Stimulated activated CD4-positive, alpha-beta T cell treated with anti-CD3 and anti-CD28 coated beads, Interleukin-2, amount 100 ng/mL, for 24 hours (primary cell): ENCODE measurements at regions not wholly inside any gene's neighbourhood (a gene's known extent, or its start where the extent isn't known, plus 50 kb on each side); places are given as distances from the start of the nearest gene placed in this dataset.

Experiments used
- DNase-seq, 2 donors: peaks; one replicate each; pipeline ENCODE4 v3.0.0-alpha.2; 2020

DNA sequence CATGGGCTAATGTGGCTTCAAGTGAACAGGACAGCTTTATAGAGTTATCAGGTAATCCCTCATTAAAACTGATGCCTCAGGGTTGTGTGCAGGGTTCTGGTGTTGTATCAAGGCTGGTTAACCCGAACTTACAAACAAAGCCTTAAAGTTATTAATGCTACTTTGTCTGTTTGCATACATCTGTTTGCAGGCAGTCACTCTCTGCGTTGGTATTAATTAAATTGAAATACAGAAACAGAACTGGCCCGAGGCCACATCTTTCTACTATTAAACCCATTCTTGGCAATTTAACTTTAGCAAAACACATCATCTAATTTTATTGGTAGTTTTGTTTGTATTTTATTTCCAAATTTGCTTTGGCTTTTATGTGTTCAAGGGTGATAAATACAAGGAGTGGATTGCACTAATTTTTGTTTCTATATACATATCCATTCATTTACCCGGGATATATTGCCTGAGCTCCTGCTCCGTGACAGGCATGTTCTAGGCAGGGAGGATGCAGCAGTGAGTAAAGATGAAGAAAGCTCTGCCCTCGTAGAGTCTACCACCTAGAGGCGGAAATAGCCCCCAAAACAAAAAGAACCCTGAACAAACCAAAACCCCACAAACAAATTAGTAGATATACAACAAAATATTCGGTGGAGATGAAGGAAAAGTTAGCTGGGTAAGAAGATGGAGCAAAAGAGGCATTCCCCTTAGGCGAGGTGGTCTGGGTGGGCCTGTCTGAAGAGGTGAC is 164.2 kb downstream of the MACROH2A1 start:
- no peak for DNase-seq

DNA sequence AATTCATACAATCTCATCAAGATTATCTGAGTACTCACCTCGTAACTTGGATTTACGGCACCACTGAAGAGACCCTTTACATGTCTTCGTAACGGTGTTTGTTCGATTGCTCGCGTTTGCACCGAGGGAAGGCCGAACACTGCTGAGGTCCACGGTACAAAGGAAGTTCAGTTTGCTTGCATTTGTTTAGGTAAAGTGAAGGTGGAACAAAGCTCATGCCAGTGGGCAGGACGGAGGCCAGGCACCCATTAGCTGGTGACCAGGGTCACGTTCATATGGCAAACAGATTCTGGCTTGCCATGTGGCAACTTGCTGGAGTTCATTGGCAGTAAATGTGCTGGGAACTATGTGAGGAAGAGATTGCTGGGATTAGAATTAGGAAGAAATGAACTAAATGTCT is 164.8 kb downstream of the MACROH2A1 start:
- no peak for DNase-seq

DNA sequence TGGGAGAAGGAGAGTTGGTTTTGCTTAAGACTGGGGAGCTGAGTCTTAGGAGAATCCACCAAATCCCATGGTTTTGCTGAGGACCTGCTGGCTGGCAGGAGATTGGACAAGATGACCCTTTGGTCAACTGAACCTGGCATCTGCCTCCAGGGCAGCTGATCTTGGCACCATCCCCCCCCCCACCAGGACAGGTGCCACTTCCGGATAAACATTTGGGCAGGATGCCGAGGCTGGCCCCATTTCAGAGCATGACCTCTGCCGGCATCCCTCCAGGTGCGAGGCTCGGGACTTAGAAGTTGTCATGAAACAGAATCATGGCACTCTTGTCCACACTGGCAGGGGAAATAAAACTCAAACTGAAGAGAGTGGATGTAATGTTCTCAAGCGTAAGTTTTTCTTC is 165.6 kb downstream of the MACROH2A1 start:
- no peak for DNase-seq

DNA sequence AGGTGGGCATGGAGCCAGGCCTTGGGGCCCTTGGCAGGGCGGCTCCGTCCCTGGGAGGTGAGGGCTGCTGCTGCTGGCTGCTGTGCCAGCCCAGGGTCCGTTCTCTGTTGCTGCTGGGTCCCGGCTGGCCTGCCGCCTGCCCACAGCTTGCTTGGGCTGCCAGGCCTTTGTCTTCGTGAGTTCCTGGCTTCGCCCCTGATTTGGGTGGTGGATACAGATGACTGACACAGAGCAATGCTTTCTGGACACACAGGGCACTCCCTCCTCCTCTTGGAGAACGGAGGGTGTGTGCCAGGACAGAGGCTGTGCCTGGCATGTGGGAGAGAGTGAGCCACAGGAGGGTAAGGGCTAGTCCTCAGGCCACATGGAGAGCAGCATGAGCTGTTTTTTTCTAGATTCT is 166.1 kb downstream of the MACROH2A1 start:
- no peak for DNase-seq

DNA sequence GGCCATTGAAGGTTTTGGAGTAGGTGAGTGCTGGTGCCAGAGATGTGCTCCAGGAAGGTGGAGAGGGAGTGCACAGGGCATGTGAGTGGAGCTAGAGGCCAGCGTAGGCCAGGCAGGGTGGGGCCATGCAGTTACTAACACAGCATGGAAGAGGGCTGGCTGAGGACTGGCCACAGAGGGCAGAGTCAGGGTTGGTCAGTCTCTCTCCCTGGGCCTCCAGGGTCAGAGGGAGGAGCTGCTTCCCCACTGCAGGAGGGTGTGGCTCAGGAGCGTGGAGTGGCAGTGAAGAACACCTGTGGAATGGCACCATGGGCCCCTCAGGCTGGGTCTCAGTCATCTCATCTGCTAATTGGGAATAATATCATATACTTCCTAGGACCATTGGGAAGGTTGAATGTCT is 167.7 kb downstream of the MACROH2A1 start:
- no peak for DNase-seq

DNA sequence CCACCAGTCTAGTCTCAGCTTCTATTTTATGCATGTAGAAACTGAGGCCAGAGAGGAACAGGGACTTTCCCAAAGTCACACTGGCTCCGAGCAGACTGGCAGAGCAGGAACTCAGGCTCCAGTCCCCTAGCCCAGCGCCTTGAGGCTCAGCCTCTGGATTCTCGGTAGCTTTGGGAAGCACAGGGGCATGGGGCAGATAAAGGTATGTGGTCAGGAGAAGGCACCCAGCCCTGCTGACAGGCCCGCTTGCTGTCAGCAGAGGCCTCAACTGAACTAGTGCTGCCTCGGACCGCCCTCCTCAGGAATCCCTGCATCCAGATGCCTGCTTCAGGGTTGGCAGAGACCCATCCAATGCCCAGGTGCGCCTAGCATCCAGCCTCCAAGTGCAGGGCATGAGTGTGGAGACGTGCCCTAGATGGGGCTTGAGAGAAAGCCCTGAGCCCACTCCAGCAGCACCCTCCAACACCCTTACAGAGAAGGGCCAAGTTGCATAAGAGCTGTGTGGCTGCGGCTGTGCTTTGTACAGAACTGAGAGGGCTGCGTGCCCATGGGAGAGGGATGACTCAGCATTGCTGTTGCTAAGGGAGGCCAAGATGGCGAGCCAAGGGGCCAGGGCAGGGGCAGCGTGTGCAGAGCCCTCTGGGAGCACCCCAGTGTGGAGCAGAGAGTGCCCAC is 168.6 kb downstream of the MACROH2A1 start:
- DNase-seq, result no peak

DNA sequence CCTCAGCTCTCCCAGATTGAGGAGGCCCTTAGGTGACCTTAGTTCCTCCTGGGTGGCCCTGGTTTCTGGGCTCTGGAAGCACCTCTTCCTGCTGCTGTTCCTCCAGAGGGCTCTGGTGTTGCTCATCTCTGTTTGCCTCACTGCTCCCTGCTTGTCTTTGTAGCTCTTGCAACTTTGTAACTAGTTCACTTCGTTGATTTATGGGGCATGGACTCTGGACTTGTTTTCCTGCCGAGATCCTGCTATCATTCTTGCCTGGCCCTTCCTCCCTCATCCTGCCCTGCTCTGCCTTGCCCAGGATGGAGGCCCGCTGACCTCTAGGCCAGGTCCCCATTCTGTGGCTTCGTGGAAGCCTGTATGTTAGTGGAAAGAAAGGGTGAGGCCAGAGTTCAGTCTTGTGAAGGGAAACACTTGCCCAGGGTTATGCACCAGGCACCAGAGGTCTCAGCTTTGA is 169.3 kb downstream of the MACROH2A1 start:
- no peak for DNase-seq

DNA sequence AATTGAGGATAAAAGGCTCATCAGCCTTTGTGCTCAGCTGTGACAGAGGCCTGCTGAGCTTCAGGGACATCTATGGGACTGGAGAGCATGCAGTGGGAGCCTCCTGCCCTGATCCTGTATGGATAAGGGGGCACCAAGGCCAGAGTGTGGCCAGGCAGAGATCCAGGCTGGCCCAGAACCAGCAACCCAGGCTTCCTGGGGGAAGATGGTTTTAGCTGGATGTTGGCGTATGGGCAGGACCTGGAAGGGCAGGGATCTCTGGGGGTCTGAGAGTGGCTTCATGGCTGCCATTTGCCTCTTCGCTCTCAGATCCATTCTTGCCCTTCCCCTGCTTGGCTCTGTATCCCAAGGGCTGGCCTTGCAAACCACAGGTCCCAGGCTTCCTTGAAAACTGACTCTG is 169.9 kb downstream of the MACROH2A1 start:
- no peak for DNase-seq

DNA sequence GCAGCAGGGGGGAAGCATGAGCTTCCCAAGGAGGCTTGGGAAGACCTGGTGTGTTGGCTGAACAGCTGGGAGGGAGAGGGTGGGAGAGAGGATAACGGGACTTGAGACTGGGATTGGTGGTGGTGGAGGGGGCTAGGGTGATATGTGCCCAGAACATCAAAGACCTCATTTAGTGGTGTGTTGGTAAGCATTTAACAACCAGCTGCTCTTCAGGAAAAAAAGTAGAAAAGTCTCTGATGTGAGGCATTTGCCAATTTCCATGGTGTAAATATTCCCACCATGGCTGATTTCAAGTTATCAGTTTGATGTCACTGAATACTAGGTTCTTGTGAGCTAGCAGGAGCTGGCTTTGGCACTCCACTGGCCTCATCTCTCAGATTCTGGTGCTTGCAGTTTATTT is 170.8 kb downstream of the MACROH2A1 start:
- no peak for DNase-seq

DNA sequence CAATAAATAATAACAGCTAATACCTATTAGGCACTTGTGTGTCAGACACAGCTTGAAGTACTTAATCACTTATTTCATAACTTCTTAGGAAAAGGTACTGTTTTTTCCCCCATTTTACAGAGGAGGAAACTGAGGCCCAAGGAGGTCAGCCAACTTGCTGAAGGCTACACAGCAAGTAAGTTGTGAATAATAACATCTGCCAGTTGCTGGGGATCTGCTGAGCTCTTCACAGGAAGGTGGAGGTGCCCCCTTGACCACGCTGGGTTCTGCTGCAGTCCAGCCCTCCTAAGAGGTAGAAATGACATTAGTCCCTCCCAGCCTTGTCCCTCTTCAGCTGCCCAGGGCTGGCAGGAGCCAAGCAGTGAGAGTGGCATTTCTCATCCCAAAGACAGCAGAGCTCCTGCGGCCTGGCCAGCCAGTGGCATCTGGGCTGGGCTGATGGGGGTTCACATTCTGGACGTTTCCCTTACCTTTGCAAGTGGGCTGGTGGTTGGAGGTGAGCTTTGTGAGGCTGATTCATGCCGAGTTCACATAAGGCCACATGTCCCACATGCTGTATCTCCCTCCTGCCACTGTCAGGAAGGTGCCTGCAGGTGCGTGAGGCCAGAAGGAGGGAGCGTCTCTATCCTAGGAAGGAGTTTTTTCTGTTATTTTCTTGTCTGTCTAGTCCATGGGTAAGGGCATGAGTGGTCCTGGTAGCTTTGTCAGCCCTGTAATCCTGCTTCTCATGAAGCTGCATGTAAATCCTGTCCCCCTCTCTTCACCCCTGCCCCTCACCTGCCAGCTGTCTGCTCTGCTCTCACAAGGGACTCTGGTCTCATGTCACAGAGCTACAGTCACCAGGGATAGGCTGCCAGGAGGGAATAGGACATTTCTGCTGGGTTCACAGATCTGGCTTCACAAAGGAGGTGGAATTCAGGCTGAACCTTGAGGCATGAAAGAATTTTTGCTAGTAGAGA is 171.7 kb downstream of the MACROH2A1 start:
- DNase-seq, result no peak

DNA sequence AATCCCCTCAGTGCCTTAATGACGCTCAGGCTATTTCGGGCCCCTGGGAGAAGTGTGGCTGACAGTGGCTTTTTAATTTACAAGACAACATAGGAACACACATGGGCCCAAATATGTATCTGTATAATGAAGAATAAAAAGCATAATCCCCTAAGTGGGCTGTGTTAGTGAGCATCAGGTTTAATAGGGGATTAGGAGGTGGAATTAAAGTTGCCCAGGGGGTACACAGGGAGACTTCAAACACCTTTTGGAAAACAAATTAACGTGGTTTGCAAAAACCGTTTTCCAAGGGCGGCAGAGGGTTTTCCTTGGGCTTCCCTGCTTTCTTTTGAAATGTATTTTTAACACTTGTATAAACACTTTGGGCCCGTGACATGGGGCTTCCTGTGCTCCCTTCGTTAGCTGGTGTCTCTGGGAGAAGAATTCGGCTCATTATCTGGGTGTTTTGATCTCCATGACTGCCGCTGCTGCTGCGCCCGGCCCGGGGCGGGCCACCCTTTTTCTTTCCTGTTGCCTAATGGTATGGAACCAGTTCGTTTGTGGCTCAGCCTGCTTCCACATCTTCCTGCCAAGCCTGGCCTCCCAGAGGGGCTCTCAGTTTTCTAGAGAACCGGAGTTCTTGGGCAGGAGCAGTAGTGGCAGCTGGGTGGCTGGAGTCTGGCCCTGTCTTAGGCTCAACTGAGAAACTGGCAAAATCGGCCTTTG is 173.0 kb downstream of the MACROH2A1 start:
- DNase-seq, result no peak

DNA sequence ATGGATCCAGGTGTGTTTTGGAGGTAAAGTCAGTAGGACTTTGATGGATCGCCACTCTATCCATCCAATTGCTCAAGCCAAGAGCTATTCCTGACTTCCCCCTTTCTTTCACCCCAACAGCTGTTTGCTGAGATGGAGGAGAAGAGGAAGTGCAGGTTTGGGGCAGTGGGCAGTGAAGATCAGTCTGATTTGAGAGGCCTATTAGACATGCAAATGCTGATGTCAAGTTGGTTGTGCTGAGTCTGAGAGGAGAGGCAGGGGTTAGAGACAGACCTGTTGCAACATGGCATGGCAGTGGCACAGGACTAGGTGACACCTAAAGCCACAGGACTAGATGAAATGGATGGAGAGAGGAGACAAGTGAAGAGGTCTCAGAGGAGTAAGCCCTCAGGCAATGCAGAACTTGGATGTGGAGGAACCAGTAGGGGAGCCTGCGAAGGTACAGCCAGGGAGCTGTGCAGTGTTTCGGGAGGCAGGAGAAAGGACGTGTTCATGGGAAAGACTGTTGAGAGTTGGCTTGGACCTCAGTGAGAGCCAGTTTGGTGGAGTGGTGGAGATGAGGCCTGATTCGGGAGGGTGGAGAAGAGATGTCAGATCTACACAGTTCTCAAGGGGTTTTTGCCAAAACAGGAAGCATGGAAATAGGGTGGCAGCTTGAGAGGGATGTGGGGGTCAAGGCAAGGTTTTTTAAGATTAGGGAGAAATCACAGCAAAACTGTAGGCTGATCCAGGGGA is 175.0 kb downstream of the MACROH2A1 start:
- DNase-seq, result no peak

DNA sequence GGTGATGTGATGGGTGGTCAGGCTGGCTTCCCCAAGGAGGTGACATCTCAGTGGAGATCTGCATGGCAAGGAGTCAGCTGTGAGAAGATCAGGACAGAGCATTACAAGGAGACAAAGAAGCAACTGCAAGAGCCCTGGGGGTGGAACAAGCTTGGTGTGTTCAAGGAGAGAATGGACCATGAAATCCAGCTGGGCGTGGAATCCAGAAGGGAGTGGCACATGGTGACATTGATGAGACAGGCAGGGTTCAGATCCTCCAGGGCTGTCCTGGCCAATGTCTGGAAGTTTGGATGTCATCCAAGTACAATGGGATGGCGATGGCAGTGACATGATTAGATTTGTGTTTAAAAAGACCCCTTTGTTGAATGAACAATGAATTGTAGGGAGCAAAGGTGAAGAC is 175.6 kb downstream of the MACROH2A1 start:
- no peak for DNase-seq

DNA sequence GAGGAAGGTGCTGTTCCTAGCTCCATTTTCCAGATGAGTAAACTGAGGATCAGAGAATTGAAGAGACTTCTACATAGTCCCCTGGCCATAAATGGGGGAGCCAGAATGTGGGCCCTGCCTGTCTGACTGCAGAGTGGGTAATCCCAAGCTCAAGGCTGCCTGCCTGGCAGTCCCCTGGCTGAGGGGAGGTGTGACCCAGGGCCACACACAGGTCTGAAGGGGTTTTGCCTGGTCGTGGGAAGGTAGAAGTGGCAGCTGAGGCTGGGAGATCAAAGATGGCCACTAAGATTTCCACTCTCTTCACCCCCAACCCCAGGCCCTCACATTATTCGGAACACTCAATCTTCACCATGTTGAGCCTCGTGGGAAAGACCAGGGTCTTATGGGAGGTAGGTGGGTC is 176.3 kb downstream of the MACROH2A1 start:
- no peak for DNase-seq

DNA sequence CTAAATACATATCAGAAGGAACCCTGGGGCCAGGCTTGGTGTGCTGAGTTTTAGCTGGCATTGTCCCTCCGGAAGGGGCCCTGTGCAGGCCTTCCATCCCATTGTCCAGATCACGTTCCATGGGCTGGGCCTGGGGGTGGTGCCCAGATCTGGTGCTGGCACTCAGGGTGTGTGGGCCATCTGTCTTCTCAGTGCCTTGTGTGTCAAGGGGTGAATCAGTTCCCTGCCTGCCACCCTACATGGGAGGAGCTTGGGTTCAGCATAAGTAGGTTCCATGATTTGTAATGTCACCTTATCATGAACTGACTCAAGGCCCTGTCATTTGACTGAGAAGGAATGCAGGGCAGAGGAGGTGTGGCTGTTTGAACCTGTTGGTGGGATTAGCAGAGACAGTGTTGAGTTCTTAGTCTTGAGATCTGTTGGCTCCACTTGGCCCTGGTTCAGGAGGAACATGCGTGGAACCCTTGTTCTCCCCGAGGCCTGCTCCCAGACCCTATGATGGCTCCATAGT is 176.8 kb downstream of the MACROH2A1 start:
- no peak for DNase-seq

DNA sequence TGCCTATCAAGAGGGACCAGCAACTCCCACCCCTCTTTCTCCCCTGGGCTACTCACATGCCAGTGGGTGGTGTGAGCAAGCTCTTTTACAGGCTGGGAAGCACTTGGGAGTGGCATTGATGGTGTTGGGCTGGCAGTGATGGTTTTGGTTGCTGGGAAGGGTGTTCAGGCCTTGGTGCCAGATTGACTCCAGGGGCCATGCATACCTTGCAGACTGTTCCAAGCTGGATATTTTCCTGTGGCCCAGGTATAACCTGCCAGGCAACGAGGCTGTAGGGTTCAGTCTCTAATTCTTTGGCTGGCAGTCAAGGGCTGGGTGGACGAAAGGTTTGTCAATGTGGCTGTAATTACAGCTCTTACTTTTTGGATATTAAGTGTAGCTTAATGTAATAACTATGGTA is 177.3 kb downstream of the MACROH2A1 start:
- DNase-seq, result no peak

DNA sequence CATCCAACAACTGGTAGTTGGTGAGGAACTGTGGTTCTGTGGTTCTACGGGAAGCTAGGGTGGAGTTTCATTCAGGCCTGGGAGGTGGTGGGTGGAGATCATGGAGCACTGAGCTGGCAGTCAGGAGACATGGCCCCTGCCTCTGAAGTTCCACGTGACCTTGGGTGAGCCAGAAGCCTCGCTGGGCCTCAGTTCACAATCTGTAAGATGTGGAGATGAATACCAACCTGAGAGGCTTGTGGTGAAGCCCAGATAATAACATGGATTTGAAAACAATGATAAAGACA is 177.9 kb downstream of the MACROH2A1 start:
- no peak for DNase-seq

DNA sequence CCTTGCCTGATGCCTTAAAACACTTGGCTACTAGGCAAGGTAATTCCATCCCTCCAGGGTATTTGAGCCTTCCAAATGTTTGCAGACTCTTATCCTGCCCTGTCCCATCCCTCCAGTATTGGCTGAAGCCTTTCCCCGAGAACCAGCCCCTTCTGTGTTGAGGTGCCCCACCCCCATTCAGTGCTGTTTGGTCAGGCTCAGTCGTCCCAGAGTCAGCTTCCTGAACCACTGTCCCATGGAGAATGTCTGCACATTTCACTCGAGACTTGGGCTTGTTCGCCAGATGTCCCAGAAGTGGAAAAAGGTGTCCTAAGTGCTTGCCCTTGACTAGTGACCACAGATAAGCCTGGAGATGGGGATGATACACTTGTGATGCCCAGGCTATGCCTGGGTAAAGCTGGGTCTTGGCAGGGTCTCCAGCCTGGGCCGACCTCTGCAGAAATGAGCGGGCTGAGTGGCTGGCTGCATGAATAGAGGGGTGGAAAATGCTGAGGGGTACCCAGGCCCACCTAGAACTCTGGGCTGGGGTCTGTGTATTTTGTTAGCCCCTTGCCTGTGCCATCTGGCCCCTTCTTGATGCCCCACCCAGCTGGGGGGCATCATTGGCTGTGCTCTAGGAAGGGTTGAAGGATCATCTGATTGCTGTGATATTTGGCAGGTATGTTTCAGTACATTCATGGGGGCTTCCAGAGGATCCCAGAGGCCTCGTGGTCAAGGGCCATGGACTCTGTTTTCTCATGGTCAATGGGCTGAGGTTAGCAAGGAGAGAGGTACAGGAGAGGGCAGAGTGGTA is 178.4 kb downstream of the MACROH2A1 start:
- DNase-seq, result no peak

DNA sequence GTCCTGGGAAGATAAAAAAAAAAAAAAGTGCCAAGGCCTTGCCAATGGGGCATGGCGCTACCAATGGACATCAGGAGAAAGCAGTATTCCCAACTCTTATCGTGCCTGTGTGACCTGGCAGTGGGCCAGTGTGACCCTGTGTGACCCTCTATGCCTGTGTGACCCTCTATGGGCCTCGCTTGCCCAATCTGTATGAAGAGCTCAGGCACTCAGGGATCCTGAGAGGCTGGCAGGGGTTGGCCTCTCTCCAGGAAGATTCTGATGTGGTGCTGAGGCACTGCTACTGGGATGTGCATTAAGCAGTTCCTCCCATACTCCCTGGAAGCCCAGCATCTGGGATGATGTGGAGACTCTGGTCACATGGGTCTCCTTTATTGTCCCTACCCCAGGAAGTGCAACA is 179.2 kb downstream of the MACROH2A1 start:
- no peak for DNase-seq

DNA sequence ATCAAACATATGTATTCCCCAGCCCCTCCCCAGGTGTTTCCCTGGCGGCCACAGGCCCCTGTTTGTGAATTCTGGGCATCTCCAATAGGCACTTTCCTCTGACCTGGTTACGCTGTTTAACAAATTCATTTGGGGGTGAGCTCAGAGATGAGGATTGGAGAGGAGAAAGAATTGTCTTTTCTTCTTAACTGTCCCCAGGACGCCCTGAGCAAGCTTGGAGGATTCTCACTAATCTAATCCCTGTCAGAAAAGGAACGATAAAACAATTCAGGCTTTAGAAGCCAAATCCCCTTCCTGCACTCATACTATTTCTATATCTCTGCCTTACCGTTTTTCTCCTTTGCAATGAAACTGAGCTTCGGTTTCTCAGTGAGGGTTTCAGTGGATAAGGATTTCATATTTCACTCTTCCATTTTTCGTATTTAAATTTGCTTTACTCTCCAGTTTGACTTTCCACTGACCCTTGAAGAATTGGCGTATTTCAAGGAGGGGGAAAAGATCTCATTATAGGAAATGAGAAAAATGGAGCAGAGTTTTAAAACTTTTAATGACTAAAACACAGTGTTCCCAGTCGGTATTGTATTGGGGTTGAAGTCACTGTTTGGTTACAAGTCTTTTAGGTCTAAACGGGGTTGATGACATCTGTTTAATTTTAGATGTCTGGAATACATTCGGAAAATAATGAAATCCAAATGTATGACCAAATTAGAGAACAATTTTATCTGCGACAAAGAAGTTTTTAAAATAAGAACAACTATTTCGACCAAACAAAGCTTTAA is 180.1 kb downstream of the MACROH2A1 start:
- DNase-seq, result no peak

DNA sequence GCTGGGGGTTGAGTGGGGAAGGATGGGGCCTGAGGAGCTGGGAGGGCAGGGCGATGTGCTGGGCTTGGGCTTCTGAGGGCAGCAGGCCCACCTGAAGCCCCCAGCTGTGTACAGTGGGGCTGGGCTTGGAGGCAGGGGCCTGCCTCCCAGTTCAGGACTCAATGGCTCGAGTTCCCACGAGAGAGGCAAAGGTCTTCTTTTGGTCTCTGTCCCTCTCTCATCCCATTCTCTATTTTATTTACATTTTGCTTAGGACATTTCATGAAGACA is 180.6 kb downstream of the MACROH2A1 start:
- no peak for DNase-seq
